HepG2 (cell line): ENCODE measurements at regions not wholly inside any gene's neighbourhood (a gene's known extent, or its start where the extent isn't known, plus 50 kb on each side); places are given as distances from the start of the nearest gene placed in this dataset.

ENCODE experiments used
- ATAC-seq: fragments of 200-7000 bp; cut with Tn5 transposase; 3 replicates; pipeline ENCODE4 v1.9.1; 2020; ENCODE audit warnings: mild to moderate bottlenecking, moderate library complexity
- BruUV-seq: library from RNA; stranded (reverse); fragments of 400-500 nt; replicated peaks from 2 replicates; lab custom pipeline; 2021; lab: Mats Ljungman, UMichigan
- CTCF ChIA-PET: fragments of 300-600 bp; formaldehyde crosslinking; extraction: SDS; loops from one replicate; lab custom pipeline; 2021; ENCODE audit warnings: low total read pairs, inconsistent platforms, low intra/inter-chr PET ratio; lab: Yijun Ruan, JAX
- POLR2A ChIA-PET: fragments of 350-600 bp; sonication (Branson Sonifier 250); formaldehyde crosslinking; loops from one replicate; lab custom pipeline; 2020; ENCODE audit warnings: antibody characterized with exemption, inconsistent platforms; lab: Yijun Ruan, JAX
- DNase-seq: peaks from one replicate; pipeline ENCODE4 v3.0.0-alpha.2; 2015; ENCODE audit warnings: low spot score
- FAIRE-seq: peaks from 3 replicates; lab custom pipeline; 2011; peaks lifted over from hg19 to GRCh38; lab: Jason Lieb, UNC
- H2AFZ ChIP-seq: one replicate; pipeline ENCODE4 v1.6.1; 2011; ENCODE audit warnings: low read length, inconsistent platforms
- H3K27ac ChIP-seq: fragments of 300-600 bp; 3 replicates; pipeline ENCODE4 v1.8.0; 2011; ENCODE audit warnings: mixed run types, mild to moderate bottlenecking, mixed read lengths, low read length, inconsistent platforms; ENCODE audit not compliant: insufficient read depth; ENCODE audit errors: extremely low read length
- H3K27me3 ChIP-seq, 2 experiments: fragments of 200-600 bp in 1 of 2; 2 replicates in 1 of 2; 3 replicates in 1 of 2; pipeline versions ENCODE4 v1.6.0 to v1.8.0; 2011; ENCODE audit warnings: low read length in 2 of 2, mild to moderate bottlenecking in 2 of 2, moderate library complexity in 2 of 2, inconsistent platforms in 1 of 2; ENCODE audit not compliant: insufficient read depth in 2 of 2, control insufficient read depth in 1 of 2
- H3K36me3 ChIP-seq, 2 experiments: fragments of 200-600 bp in 1 of 2; replicated peaks in 1 of 2; 2 replicates in 1 of 2; 3 replicates in 1 of 2; pipeline versions ENCODE4 v1.5.1 to v1.8.0; 2011; ENCODE audit warnings: low read length in 2 of 2, inconsistent platforms in 1 of 2; ENCODE audit not compliant: insufficient read depth in 2 of 2, control insufficient read depth in 1 of 2
- H3K4me1 ChIP-seq: 2 replicates; pipeline ENCODE4 v1.5.1; 2012; ENCODE audit warnings: low read length, inconsistent platforms; ENCODE audit not compliant: insufficient read depth
- H3K4me2 ChIP-seq: 2 replicates; pipeline ENCODE4 v1.6.0; 2011; ENCODE audit warnings: low read depth, low read length, inconsistent platforms
- H3K4me3 ChIP-seq, 3 experiments: fragments of 200-600 bp in 1 of 3; sonication (generic), shearing (Covaris generic) in 1 of 3; replicated peaks in 1 of 3; 2 replicates each; pipeline ENCODE4 v1.5.1; 2011 to 2016; ENCODE audit warnings: low read length in 3 of 3, inconsistent platforms in 2 of 3, low read depth in 2 of 3, mild to moderate bottlenecking in 2 of 3, control low read depth in 1 of 3, mixed read lengths in 1 of 3; ENCODE audit not compliant: insufficient read depth in 1 of 3
- H3K79me2 ChIP-seq: one replicate; pipeline ENCODE4 v1.6.1; 2011; ENCODE audit warnings: low read length, inconsistent platforms; ENCODE audit not compliant: insufficient read depth
- H3K9ac ChIP-seq: 2 replicates; pipeline ENCODE4 v1.6.0; 2011; ENCODE audit warnings: mild to moderate bottlenecking, low read depth, low read length, inconsistent platforms; ENCODE audit not compliant: insufficient read depth
- H3K9me3 ChIP-seq: 2 replicates; pipeline ENCODE4 v1.5.1; 2012; ENCODE audit warnings: mild to moderate bottlenecking, low read length
- H4K20me1 ChIP-seq: 2 replicates; pipeline ENCODE4 v1.6.0; 2011; ENCODE audit warnings: inconsistent platforms, mild to moderate bottlenecking, low read length, moderate library complexity; ENCODE audit not compliant: insufficient read depth
- GATAD1 ChIP-seq: IDR thresholded peaks from 2 replicates; pipeline ENCODE4 v1.6.1; 2016; ENCODE audit warnings: missing genetic modification reagents, missing compliant biosample characterization
- HMG20B ChIP-seq: conservative IDR thresholded peaks from 2 replicates; pipeline ENCODE4 v1.6.1; 2016; ENCODE audit warnings: missing genetic modification reagents, missing compliant biosample characterization
- NR3C1 ChIP-seq: sonication (generic); formaldehyde crosslinking; IDR thresholded peaks from 2 replicates; pipeline ENCODE4 v1.4.0; 2020; ENCODE audit warnings: missing genetic modification reagents
- PPARG ChIP-seq: conservative IDR thresholded peaks from 2 replicates; pipeline ENCODE4 v1.6.1; 2016; ENCODE audit warnings: missing biosample characterization, missing genetic modification reagents
- RFXAP ChIP-seq: sonication (generic); formaldehyde crosslinking; IDR thresholded peaks from 2 replicates; pipeline ENCODE4 v1.4.0; 2020; ENCODE audit warnings: missing genetic modification reagents, borderline replicate concordance
- TEF ChIP-seq: sonication (generic); formaldehyde crosslinking; IDR thresholded peaks from 2 replicates; pipeline ENCODE4 v1.5.0; 2020; ENCODE audit warnings: missing genetic modification reagents
- WIZ ChIP-seq: sonication (generic); formaldehyde crosslinking; IDR thresholded peaks from 2 replicates; pipeline ENCODE4 v1.5.1; 2020; ENCODE audit warnings: mild to moderate bottlenecking, missing genetic modification reagents
- ZNF33B ChIP-seq: sonication (generic); formaldehyde crosslinking; IDR thresholded peaks from 2 replicates; pipeline ENCODE4 v1.5.1; 2020; ENCODE audit warnings: mild to moderate bottlenecking, missing genetic modification reagents
- WGBS: methylation state at CpG from one replicate; pipeline ENCODE4 v1.1.6; 2017; ENCODE audit warnings: low lambda C conversion rate; 5-methylcytosine and 5-hydroxymethylcytosine counted together
- in situ Hi-C: cut with HindIII; loops from 2 replicates; pipeline ENCODE4 v1.10.0; 2017; ENCODE audit warnings: low pct_unique_long_range_greater_than_20kb; ENCODE audit not compliant: extremely low pct_ligation_motif_present
- intact Hi-C: fragments of 100-400 bp; cut with micrococcal nuclease; formaldehyde crosslinking; loops from one replicate; pipeline ENCODE4 v1.10.0; 2022; ENCODE audit not compliant: unreplicated experiment

DNA sequence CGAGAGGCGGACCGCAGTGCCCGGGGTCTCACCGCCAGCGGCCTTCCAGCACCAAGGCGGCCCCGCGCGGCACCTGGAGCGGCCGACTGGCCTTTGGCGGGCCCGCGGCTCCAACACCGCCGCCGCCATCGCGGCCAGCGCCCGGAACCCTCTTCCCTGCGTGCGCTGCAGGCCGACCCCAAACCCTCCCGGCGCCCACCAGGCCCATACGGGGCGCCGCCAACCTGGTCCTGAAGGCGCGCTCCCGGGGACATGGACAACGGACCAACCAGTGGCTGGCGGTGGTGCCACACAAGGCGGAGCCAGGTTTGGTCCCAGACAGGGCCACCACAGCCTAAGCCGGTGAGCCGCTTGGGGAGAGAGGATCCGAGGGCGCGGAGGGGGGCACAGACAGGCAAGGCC, 1514.8 kb upstream of the DEFB115 start:
- no peak for FAIRE-seq
- no TSS peak for BruUV-seq
- H3K4me1 ChIP-seq = no peaks in the 10 kb centered on the region
- WGBS = 90% methylated on average over 41 of the region's 41 CpGs
- intact Hi-C loops = no loop called here
- H3K4me2 ChIP-seq = no peak overlapping the region
- H3K79me2 ChIP-seq = no peaks in the 10 kb centered on the region
- H3K9ac ChIP-seq = no peak overlapping the region
- POLR2A ChIA-PET = no interaction called here
- H4K20me1 ChIP-seq = no peaks in the 10 kb centered on the region
- TF ChIP-seq TEF (CRISPR knock-in tag) = no peak
- TF ChIP-seq NR3C1 (CRISPR knock-in tag) = 0 out of 2 replicates have a peak, but pooled peaks have one; percentile 31
- no peak for TF ChIP-seq ZNF33B (CRISPR knock-in tag)
- TF ChIP-seq RFXAP (CRISPR knock-in tag) = no peak
- H3K27ac ChIP-seq = no peak overlapping the region
- in situ Hi-C loops = no loop called here
- peaks cover 71% of the 10 kb centered on the region for H3K9me3 ChIP-seq
- CTCF ChIA-PET = no interaction called here
- H3K36me3 ChIP-seq = no peaks in the 10 kb centered on the region
- DNase-seq = no peak
- H3K4me3 ChIP-seq = no peak overlapping the region
- no peak overlapping the region for H2AFZ ChIP-seq
- peak; percentile 46; the same call in 2 of the 3 replicates for ATAC-seq
- no peaks in the 10 kb centered on the region for H3K27me3 ChIP-seq

DNA sequence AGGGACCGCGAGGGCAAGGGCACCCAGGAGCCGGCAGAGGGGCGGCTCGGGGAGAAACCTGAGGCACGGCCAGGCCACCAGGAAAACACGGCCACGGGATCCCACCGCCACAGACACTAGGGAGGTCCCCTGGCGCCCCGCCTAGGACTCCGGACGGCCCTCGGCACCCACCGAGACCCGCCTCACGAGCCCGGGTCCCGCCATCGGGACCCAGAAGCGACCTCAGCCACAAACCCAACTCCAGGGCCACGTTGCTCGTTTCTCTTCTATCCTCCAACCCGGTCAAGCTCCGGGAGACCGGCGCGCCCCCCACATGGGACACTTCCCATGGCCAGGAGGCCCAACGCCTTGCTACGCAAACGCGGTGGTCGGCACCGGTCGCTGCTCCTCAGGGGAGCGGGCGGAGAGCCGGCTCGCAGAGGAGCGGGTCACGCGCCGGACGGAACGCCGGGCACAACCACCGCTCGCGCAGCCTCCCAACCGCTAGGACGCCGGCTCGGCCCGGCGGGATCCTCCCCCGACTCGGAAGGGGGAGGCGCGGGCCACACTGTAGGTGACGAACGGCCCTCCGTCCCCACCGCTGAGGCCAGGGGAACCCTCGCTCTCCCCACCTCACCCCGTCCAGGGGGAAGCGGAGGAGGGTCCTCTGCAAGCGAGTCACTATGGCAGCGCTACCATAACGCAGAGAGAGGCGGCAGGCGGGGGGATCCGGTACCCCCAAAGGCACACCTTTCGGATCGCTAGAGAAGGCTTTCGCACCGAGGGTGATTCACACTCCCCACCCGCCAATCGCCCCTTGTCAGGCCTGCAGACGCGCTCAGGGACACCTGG, 1514.1 kb upstream of the DEFB115 start:
- Histone ChIP-seq H3K4me1 (no peaks in the 10 kb centered on the region), H3K27me3 (no peaks in the 10 kb centered on the region; a peak in 1 of 5 replicates), H4K20me1 (no peaks in the 10 kb centered on the region), H3K4me3 (no peak overlapping the region), H3K9me3 (peaks cover 65% of the 10 kb centered on the region), H3K36me3 (no peaks in the 10 kb centered on the region), H3K79me2 (no peaks in the 10 kb centered on the region), H3K27ac (no peak overlapping the region), H3K4me2 (no peak overlapping the region), H3K9ac (no peak overlapping the region), H2AFZ (no peak overlapping the region)
- no peak; the same call in 1 of the 3 replicates for ATAC-seq
- 70% methylated on average over 69 of the region's 80 CpGs for WGBS
- no peak for DNase-seq
- intact Hi-C loops = no loop called here
- FAIRE-seq = no peak
- TF ChIP-seq GATAD1 (CRISPR knock-in tag) = no peak
- no peak for TF ChIP-seq WIZ (CRISPR knock-in tag)
- TF ChIP-seq HMG20B (CRISPR knock-in tag) = no peak
- TF ChIP-seq PPARG (CRISPR knock-in tag) = no peak
- CTCF ChIA-PET = no interaction called here
- POLR2A ChIA-PET = no interaction called here
- BruUV-seq = no TSS peak
- in situ Hi-C loops = no loop called here
